GM18861 (cell line): ENCODE measurements at regions not wholly inside any gene's neighbourhood (a gene's known extent, or its start where the extent isn't known, plus 50 kb on each side); places are given as distances from the start of the nearest gene placed in this dataset.

Source experiments
- ATAC-seq: cut with Tn5 transposase; IDR thresholded peaks from one replicate; pipeline ENCODE4 v1.9.1; 2021; ENCODE audit not compliant: unreplicated experiment

DNA sequence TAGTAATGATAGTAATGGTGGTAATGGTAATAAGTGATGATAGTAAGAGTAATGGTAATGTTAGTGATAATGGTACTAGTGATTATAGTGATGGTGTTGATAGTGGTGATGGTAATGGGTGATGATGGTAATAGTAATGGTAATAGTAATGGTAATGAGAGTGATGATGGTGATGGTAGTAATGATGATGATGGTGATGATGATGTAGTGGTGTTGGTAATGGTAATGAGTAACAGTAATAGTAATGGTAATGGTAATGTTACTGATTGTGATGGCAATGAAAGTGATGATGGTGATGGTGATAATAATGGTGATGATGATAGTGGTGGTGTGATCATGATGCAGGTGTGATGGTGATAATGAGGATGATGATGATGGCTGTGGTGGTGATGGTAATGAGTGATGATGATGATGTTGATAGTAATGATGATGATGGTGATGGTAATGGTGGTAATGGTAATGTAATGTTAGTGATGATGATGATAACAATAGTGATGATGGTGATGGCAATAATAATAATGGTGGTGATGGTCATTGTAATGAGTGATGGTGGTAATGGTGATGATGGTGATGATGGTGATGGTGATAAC, 235.0 kb downstream of the MATN1 start:
- no peak for ATAC-seq

DNA sequence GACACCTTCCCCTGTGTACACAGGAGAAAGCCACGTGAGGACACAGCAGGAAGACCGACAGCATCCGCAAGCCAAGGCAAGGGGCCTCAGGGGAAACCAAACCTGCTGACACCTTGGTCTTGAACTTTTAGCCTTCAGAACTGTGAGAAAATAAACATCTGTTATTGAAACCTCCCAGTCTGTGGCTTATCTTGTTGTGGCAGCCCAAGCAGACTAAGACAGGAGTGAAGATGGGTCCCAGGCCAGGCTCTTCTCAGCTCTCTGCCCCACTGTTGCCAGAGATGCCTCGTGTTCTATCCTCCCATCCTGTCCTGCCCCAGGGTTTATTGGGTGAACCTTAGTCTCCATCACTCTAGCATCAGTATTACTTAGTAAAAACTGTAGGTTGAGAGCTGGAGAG, 236.3 kb downstream of the MATN1 start:
- ATAC-seq, result no peak

DNA sequence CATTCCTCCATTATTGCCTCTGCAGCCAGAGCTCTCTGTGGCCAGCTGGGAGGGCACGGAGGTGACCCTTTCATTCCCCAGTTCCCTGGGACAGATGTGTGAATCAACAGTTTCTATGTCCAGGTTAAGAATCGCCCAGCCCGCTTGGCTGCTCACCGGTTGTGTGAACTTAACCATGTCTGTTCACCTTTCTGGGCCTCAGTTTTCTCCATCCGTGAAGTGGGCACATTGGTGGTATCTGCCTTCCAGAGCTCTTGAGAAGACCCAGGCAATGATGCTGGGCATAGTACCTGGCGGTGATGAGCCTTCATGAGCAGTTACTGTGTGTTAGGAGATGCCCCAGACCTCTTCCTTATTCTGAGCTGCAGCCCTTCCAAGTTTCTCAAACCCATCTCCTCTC, 238.3 kb downstream of the MATN1 start:
- no peak for ATAC-seq

DNA sequence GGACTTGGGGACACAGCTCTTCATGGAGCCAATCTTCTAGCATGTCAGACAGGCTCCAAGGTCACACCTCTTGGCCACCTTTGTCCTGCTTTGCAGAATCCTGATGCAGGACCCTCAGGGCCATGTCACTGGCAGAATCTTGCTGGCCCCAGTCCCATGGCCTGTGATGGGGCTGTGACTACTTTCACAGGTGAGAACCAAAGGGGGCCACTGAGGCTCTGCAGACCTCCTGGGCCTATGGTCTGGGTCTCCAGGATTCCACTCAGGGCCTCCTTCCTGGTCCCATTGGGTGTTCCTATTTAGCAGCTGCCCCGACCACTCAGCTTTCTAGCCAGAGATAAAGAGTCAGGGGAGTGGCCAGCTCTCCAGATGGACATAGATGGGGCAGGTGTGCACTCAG, 238.7 kb downstream of the MATN1 start:
- ATAC-seq, result no peak

DNA sequence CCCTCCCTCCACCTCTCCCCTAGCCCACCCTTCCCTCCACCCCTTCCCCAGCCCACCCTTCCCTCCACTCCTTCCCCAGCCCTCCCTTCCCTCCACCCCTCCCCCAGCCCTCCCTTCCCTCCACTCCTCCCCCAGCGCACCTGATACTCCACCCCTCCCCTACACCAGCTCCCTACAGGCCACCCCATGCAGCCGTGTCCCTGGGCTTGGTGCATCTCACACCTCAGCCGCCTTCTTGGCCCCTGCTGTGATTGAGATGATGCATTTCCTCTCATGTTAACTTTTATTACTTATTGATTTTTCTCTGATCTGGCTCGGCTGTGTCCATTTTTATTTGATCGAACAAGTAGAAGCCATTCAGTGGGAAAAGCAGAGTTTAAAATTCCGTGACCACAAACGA, 243.8 kb downstream of the MATN1 start:
- ATAC-seq, result no peak

DNA sequence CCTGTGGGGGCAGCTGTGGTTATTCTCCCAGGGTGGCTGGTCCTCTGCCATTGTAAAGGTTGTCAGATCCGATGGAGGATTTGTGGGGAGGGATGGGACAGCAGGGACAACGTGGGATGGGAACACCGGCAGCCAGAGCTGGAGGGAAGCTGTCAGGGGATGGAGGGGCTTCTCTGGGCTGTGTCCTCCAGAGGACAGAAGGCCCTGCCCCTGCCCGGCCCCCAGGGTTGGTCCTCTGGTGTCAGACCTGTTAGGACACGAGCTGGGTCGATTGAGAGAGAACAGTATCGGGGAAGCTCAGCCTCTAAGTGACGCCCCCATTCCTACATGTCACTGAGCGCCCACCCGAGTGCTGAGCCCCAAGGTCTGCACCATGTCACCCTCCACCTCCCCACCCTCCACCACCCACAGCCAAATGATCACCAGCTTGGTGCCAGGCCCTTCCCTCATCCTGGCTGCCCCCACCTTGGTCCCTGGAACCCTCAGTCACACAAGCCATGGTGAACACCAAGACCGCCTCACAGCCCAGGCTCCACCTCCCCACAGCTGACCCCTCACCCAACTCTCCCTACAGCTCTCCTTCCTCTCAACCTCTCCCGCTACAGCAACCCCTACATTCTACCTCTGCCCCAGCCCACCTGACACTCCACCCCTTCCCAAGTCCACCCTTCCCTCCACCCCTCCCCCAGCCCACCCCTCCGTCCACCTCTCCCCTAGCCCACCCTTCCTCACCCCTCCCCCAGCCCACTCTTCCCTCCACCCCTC, 244.4 kb downstream of the MATN1 start:
- no peak for ATAC-seq

DNA sequence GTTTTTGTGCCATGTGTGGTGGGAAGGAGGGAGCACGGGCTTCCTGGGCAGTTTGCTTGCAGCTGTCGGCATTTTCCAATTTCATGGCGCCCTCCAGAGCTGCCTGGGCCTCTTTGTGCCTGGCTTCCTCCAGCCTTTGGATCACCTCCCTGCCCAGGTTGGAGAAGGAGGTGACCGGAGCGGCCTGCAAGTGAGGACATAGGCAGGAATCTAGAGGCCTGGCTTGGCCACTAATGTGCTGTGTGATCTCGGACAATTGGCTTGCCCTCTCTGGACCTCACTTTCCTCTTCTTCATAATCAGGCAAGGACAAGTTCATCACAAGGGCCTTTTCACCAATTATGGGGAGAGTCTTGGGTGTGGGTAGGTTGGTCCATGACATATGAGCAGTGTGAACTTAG, 245.1 kb downstream of the MATN1 start:
- no peak for ATAC-seq

DNA sequence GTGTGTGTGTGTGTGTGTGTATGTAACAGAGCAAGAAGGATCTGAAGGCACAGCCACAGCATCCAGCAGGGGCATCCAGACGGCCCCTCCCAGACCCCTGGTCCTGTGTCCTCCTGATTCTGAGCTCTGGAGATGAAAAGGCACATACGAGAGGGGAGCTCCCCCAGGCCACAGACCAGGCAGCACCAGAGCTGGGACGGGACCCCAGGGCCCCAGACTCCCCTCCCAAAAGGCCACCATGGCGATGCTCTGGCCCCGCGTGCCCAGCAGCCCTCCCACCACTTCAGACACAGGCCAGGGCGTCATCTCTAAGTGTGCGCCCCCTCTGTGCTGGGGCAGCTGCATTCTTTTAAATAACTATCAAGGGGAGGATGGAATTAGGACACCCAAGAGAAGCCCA, 245.8 kb downstream of the MATN1 start:
- no peak for ATAC-seq

DNA sequence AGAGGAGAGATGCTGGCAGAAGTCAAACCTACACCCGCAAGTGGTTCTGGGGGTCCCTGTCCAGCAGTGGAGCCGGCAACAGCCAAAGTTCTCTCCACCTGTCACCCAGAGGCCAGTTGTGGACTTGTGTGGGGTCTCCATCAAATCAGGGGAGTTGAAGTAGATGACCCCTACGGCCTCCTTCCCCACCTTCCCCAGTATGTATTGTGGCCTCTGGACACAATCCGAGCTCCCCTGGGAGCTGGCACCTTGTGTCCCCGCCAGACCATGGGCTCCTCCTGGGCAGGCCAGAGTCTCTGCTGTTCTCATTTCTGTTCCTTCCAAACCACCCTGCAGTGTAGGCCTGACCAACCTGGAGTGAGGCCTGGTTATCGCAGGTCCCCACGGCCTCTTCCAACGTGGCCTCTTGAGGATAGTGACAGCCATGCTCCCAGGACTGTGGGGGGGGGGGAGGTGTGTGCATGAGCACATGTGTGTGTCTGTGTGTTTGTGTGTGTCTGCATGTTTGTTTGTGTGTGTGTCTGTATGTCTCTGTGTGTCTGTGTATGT, 246.4 kb downstream of the MATN1 start:
- ATAC-seq, result no peak

DNA sequence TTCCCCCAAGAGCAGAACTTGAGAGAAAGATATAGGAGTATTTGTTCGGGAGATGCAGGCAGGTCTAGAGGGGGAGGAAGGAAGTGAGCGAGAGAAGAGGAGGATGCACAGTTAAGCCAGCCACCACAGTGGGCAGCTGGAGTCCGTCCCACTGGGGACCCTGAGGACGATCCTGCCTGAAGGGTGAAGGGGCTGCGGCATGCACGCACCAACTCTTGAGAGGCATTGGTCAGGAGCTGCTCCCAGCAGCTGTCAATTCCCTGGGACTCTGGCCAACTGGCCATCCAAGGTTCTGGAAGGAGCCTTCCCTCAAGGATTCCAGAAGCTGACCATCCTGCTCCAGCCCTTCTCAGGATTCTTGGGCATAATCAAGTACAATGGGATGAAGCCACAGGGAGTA, 246.9 kb downstream of the MATN1 start:
- no peak for ATAC-seq

DNA sequence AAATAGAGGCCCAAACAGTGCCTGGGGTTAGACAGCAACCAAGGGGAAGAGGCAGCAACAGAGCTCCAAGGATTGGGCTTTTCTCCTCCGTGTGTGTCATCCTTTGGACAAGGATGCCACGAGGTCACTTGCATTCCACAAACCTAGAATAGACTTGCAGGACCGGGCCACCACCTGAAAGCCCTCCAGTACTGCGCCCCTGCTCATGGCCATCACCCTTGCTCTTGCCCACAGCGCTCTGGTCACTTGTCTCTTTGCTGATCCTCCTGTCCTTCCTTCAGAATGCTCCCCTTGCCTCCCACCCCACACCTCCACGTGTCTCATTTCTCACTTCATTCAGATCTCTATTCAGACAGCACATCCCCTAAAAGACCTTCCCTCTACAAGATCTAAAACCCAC, 247.4 kb downstream of the MATN1 start:
- ATAC-seq, result no peak

DNA sequence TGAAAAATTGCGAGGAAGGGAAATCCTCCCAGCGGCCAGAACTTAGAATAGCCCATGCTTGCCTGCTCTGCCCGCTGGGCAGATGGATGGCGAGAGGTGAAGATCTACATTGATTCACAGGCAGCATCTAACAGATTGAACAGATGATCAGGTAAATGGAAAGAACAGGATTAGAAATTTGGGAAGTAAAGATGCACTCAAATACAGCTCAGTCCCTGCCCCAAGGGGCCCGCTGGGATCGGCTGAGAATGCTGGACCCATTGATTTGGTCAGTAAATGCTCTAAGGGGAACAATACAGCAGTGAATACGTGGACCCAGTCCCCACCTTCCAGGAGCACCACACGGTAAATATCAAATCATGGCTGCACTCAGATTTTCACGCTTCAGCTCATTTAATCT, 248.2 kb downstream of the MATN1 start:
- no peak for ATAC-seq

DNA sequence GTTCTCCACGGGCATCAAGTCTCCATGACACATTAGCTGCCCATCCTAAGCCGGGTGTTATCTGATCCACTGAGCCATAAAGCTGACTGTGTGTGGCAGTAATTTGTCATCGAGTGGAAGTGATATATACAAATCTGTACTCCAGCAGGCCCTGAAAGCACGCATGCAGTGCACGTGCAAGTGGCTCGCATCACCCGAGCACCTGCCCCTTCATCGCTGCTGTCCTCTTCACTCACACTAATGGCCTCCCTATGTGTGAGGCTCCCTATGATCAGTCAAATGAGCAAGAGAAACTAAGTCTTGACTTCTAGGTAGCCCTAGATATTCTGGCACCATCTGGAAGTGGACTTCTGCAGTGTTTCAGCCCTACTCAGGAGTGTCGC, 248.6 kb downstream of the MATN1 start:
- ATAC-seq, result no peak

DNA sequence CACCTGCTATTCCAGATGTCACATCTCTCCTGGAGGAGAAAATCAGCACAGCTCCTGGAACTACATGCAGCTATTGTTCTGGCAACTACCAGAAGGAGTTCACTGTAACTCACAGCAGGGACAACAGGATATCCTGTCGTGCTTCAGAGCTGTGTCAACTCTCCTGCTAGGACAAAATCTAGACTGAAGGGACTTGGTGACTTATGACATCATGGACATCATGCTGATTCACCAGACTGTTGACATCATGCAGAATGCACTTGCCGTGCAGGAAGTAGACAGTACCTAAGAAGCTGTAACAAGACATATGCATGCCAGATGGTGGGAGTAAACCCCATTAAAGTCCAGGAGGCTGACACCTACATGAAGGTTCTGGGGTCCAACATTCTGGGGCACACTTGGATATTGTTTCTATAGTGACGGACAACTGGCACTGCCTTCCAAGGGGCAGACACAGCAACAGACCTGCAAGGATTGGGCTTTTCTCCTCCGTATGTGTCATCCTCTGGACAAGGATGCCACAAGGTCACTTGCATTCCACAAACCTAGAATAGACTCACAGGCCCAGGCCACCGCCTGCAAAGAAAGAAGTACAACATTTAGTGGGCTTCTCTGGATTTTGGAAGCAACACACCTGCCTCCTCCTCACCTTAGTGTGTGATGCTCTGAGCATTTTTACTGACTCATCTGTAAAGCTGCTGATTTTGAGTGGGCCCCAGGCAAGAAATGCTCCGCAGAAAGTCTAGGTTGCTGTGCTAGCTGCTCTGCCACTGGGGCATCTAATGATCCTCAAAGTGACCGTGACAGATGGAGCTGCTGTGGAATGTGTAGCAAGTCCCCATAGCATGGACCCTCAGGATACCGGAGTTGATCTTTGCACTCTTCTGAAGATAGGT, 249.2 kb downstream of the MATN1 start:
- ATAC-seq, result no peak

DNA sequence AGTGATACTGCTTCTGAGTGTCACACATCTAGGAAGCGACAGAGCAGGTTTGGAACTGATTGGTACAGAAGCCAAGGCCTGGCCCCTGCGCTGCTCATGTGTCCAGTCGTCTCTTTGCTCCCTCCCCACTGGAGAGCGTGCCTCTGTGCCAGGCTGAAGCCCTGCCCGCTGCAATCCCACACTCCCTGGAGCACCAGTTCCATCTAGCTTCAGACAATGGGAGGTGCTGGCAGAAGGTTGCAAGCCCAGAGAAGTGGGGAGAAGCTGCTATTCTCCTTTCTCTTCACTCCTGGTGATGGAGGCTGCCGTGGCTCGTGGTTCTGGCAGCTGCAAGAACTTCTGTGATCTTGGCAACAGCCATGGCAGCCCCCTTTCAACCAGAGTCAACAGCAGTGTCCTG, 250.9 kb downstream of the MATN1 start:
- no peak for ATAC-seq

DNA sequence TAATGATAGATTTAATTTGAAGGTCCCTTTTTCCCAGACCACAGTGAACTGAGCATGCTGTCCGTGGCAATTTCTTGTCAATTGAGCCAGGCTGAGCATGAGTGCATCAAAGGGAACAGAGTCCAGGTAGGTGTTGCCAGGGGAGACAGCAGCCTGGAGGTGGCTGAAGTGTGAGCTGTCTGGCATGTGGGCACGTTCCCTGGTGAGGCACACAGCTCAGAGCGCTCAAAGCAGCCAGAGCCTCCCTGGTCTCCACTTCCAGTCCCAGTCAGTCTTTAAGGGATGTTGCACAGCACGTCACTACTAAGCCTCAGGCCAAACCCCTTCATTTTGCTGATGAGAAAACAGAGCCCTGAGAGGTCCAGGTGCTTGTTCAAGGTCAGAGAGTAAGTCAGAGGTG, 251.4 kb downstream of the MATN1 start:
- ATAC-seq, result no peak

DNA sequence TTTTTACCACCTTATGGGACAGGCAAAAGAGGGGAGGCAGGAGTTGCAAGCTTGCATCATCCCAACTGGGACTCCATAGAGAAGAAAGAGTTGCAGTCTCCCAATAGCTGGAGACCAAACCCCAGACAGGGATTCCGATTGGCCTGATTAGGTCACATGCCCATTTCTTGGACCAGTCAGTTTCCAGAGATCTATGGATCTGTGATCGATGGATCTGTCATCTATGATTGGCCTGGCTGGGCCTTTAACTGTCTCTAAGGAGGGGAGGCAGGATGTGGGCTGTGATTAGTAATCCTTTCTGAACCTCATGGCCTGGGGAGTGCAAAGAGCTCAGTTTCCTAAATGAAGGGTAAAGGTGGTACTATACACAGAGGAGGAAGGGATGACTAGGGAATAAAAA, 252.1 kb downstream of the MATN1 start:
- ATAC-seq, result no peak

DNA sequence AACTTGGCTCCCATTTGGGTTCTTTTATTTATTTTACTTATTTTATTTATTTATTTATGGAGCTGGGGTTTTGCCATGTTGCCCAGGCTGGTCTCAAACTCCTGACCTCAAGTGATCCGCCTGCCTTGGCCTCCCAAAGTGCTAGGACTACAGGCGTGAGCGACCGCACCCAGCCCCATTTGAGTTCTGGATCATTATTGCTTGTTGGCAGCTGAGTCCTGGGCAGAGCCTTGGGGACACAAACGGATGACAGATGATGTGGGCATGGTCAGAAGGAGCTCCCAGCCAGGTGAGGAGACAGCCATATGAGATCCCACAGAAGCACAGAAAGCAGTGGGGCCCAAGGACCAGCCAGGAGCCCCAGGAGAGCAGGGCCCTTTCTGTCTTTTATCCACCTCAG, 254.0 kb downstream of the MATN1 start:
- no peak for ATAC-seq

DNA sequence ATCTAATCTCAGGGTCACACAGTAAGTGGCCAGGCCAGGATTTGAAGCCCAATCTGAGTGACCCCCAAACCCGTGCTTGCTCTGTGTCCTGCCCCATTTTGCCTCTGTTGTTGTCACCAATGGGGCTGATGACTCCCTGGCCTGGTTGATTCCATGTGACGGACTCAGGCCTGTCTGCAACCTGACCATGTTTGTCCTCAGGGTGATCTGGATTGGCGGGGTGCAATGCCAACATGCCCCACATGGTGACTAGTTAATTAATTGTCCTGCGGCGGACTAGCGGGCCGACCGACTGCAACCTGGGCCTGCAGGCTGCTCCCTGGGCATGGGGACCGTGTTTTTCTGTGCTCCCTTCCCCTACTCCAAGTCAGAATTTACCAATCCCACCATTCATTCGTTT, 256.3 kb downstream of the MATN1 start:
- no peak for ATAC-seq

DNA sequence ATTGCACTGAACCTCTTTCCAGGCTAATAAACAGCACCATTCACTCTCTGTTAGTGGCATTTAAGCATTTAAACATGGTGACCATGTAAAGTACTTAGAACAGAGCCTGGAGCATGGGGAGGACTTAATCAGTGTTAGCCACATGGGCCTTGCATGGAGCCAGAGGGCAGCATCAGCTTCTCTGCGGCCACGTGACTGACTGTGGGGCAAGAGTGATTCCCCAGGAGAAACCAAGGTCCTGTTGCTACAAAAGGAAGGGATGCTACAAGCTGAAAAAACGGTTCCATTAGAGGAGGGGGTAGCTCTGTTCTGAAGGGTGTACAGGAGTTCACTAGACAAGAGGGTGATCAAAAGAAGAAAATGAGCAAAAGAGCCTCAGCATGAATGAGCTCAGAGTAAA, 256.8 kb downstream of the MATN1 start:
- no peak for ATAC-seq

DNA sequence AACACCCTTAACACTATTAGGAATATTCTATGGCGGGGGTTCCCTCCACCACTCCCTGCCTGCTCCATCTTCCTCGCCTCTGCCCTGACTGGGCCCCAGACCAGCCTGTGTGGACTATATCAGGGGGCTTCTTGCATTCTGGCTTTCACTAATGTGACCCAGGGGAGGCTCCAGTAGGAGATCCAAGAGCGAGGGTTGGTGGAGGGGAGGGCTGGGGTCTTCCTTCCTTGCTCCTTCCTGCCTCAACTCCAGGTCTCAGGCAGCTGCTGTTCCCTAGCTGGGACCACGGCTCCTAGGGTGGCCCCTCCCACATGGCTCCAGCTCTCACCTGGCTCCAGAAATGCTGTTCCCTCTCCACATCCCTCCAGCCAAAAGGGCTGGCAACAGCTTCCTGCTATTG, 257.4 kb downstream of the MATN1 start:
- ATAC-seq, result no peak

DNA sequence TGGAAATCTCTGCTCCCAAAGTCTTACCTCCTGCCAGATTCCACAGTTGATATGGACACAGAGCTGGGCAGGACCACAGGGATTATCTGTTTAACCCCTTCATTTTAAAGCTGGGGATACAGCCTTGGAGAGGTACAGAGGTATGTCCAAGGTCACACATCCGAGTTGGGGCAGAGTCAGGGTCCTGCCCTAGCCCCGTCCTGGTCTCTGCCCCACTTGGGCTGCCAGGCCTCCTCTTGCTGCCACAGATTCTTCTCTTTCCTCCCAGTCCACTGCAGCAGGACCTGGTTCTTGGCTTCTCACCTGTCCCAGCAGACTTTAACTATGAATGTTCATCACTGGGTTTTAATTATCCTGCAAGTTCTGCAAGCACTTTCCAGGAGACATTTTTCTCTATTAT, 258.3 kb downstream of the MATN1 start:
- ATAC-seq, result no peak
